ENCODE measurements at regions not wholly inside any gene's neighbourhood (a gene's known extent, or its start where the extent isn't known, plus 50 kb on each side); places are given as distances from the start of the nearest gene placed in this dataset.

GRCh38 chr3:86249833-86250232 is 741.1 kb downstream of the VGLL3 start:
- TF ChIP-seq RAD21 (conservative IDR thresholded peaks at IDR 0.05 in 1 of 2, IDR thresholded peaks at IDR 0.05 in 1 of 2) (no peak), HDAC2 (IDR thresholded peaks at IDR 0.05) (no peak), CTCF (IDR thresholded peaks at IDR 0.05) (no peak), MAX (IDR thresholded peaks at IDR 0.05) (no peak), CEBPB (IDR thresholded peaks at IDR 0.05) (no peak), POLR2A (IDR thresholded peaks at IDR 0.05; ENCODE audit: low read length) (no peak), REST (IDR thresholded peaks at IDR 0.05) (no peak), CHD2 (IDR thresholded peaks at IDR 0.05; ENCODE audit: low read length, partially characterized antibody) (no peak), CBX8 (IDR thresholded peaks at IDR 0.05) (no peak), PHF8 (IDR thresholded peaks at IDR 0.05; ENCODE audit: borderline replicate concordance, low read depth) (no peak), ELK1 (IDR thresholded peaks at IDR 0.05; ENCODE audit: low read depth, low read length) (no peak)

Measured in A549 (cell line).